AG10803 (cell line): ENCODE measurements at regions not wholly inside any gene's neighbourhood (a gene's known extent, or its start where the extent isn't known, plus 50 kb on each side); places are given as distances from the start of the nearest gene placed in this dataset.

Experiments
- DNase-seq: peaks from one replicate; pipeline ENCODE4 v3.0.0; 2010; ENCODE audit warnings: low read depth
- H3K4me3 ChIP-seq: 2 replicates; pipeline ENCODE4 v1.5.1; 2011; ENCODE audit warnings: mild to moderate bottlenecking, low read length, control low read depth
- CTCF ChIP-seq: conservative IDR thresholded peaks from 2 replicates; pipeline ENCODE4 v1.5.1; 2011; ENCODE audit warnings: mild to moderate bottlenecking, low read length, control low read depth, inconsistent platforms

DNA sequence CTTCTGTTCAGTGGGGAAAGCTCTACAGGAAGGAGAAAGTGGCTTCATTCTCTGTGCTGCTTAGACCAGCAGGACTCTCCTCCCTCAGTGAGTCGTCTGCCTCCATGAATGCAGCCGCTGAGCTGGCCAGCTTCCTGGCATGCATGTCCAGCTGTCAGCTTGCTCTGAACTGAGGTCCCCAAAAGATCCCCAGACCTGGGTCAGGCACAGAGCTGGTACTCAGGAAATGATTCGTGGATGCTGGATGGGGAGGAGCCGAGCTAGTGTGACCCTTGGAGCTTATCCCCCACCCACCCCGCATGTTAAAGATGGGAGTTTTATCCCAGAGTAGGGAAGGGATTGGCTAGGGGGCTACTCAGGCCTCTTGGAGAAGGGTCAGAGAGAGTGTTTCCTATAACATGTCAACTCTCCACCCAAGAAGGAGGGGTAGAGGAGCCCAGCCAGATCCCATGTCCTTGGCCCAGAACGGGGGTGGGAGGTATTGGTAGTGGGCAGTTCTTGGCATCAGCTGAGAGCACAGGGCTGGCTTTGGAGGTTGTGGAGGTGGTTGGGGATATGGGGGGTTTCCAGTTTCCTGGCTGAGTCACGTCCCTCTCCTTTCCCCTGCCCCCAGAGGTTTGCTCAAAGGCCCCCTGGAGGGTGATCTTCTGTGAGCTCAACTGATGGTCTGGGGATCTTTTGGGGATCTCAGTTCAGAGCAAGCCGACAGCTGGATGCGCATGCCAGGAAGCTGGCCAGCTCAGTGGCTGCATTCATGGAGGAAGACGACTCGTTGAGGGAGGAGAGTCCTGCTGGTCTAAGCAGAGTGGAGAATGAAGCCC, 110.1 kb downstream of the FOXD2 start:
- H3K4me3 ChIP-seq, result no peak overlapping the region
- DNase-seq, result peak; percentile 12
- no peak for TF ChIP-seq CTCF

DNA sequence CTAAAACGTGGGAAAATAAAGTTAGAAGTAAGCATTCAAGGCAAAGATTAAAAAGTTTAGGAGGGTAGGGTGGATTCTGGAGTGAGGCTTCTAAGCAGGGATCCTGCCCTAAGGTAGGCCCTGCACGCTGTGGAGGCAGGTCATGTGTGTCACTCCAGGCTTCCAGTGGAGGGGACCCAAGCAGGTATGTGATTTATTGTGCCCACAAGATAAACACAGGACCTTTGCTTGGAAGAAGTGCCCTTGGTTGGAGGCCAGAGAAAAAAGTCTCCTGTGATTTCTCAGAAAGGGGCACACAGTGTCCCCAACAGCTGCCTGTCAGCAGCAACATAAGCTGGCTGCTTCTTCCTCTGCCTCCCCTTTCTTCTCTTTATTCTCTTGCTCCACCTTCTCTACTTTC, 110.8 kb downstream of the FOXD2 start:
- no peak for TF ChIP-seq CTCF
- DNase-seq, result no peak
- H3K4me3 ChIP-seq, result no peak overlapping the region

DNA sequence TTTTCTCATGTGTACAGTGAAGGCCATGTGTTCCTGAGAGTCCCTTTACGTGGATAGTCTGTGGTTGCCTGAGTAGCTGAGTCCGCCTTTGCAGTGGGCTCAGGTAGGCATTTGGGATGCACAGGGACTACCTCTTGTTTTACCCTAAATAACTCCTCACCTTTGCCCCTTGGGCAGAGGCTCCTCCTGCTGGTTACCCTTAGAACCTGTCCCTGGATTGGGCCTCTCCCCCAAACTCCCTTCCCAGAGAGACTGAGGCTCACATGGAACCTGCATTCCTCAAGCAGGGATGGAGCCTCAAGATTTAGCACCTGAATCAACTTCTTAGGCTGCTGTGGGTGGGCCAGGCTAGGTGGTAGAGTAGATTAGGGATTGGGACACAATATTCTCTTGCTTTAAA, 111.7 kb downstream of the FOXD2 start:
- no peak overlapping the region for H3K4me3 ChIP-seq
- TF ChIP-seq CTCF, result no peak
- no peak for DNase-seq

DNA sequence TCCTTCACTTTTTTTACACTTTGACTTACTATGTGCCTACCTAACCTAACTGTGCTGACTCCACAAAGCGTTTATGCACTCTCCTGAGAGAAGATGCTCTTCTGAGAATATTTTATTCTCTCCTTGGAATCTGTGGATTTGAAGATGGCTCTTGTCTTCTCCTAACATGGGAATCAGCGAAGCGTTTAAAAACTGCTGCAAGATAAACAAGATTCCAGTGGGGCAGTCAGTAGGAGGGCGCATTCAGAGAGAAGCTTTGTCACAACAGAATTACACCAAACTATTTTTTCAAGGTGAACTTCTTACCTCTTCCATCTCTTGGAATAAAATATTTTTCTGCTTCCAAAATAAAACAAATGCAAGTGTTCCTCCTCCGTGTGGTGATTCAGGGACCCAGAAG, 113.1 kb downstream of the FOXD2 start:
- H3K4me3 ChIP-seq, result no peak overlapping the region
- no peak for DNase-seq
- no peak for TF ChIP-seq CTCF

- no peak for TF ChIP-seq CTCF
- no peak for DNase-seq
- no peak overlapping the region for H3K4me3 ChIP-seq
Observed at GRCh38 chr1:47551971-47552528, 114.2 kb downstream of the FOXD2 start.

DNA sequence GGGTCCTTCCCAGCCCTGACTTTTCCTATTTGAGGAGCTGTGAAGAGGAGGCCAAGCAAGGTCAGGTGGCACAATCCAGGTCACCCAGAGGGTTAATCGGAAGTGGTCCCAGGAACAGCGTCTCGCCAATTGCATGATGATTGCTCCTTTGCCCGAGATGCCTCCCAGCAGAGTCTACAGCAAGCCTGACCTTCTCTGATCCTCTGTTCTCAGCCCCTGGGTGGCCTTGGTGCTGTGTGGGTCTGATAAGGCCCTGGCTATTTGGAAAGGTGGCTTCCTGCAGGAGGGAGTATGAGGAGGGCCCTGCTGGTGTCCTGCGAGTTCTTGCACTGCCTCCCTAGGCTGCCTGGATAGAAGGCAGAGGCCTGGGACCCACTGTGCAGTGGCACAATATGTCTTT, 116.2 kb downstream of the FOXD2 start:
- DNase-seq, result no peak
- no peak for TF ChIP-seq CTCF
- no peak overlapping the region for H3K4me3 ChIP-seq

GRCh38 chr1:47554901-47555300, 117.1 kb downstream of the FOXD2 start:
- no peak overlapping the region for H3K4me3 ChIP-seq
- peak; percentile 51 for DNase-seq
- no peak for TF ChIP-seq CTCF
